OCI-LY7 (cell line): ENCODE measurements at regions not wholly inside any gene's neighbourhood (a gene's known extent, or its start where the extent isn't known, plus 50 kb on each side); places are given as distances from the start of the nearest gene placed in this dataset.

ENCODE experiments used
- BruUV-seq: library from RNA; stranded (reverse); fragments of 400-500 nt; replicated peaks from 2 replicates; lab custom pipeline; 2021; lab: Mats Ljungman, UMichigan
- CTCF ChIA-PET: fragments of 300-600 bp; sonication (Branson Sonifier 250); formaldehyde crosslinking; loops from one replicate; lab custom pipeline; 2022; ENCODE audit warnings: antibody characterized with exemption; ENCODE audit not compliant: unreplicated experiment; lab: Charles Lee
- POLR2A ChIA-PET: fragments of 300-600 bp; sonication (Branson Sonifier 250); formaldehyde crosslinking; loops from one replicate; lab custom pipeline; 2022; ENCODE audit warnings: antibody characterized with exemption; lab: Charles Lee
- DNase-seq: peaks from one replicate; pipeline ENCODE4 v3.0.0-alpha.2; 2015; ENCODE audit warnings: low spot score
- H2AFZ ChIP-seq: fragments of 200-600 bp; sonication (generic), shearing (Covaris generic); 2 replicates; pipeline ENCODE4 v1.6.1; 2014; ENCODE audit warnings: mild to moderate bottlenecking, antibody characterized with exemption, low read length, moderate library complexity
- H3K27ac ChIP-seq: fragments of 200-600 bp; sonication (generic); 2 replicates; pipeline ENCODE4 v1.5.1; 2014; ENCODE audit warnings: mixed run types, low read depth, mild to moderate bottlenecking, moderate library complexity, low read length, inconsistent platforms; ENCODE audit not compliant: poor library complexity, severe bottlenecking
- H3K36me3 ChIP-seq: fragments of 200-600 bp; sonication (generic); 2 replicates; pipeline ENCODE4 v1.6.1; 2014; ENCODE audit warnings: mild to moderate bottlenecking, antibody characterized with exemption, low read length, moderate library complexity, mixed read lengths; ENCODE audit not compliant: insufficient read depth
- H3K4me1 ChIP-seq: fragments of 200-600 bp; sonication (generic); 2 replicates; pipeline ENCODE4 v1.5.1; 2014; ENCODE audit warnings: mild to moderate bottlenecking, low read length; ENCODE audit not compliant: insufficient read depth, poor library complexity, severe bottlenecking
- H3K4me2 ChIP-seq: fragments of 200-600 bp; sonication (generic); 2 replicates; pipeline ENCODE4 v1.6.1; 2014; ENCODE audit warnings: mild to moderate bottlenecking, low read length
- H3K4me3 ChIP-seq: fragments of 200-600 bp; sonication (generic); 2 replicates; pipeline ENCODE4 v1.5.1; 2014; ENCODE audit warnings: mild to moderate bottlenecking, low read depth, low read length; ENCODE audit not compliant: poor library complexity, severe bottlenecking
- H3K79me2 ChIP-seq: fragments of 200-600 bp; sonication (generic); 2 replicates; pipeline ENCODE4 v1.6.1; 2016; ENCODE audit warnings: low read depth, mild to moderate bottlenecking, low read length, moderate library complexity, mixed read lengths; ENCODE audit not compliant: insufficient read depth
- H3K9me2 ChIP-seq: fragments of 200-600 bp; sonication (generic); 2 replicates; pipeline ENCODE4 v1.6.1; 2016; ENCODE audit warnings: mild to moderate bottlenecking, low read length, mixed read lengths; ENCODE audit not compliant: insufficient read depth
- H3K9me3 ChIP-seq: fragments of 200-600 bp; sonication (generic); 2 replicates; pipeline ENCODE4 v1.6.1; 2014; ENCODE audit warnings: mild to moderate bottlenecking, mixed run types, low read length, mixed read lengths
- H4K20me1 ChIP-seq: fragments of 200-600 bp; sonication (generic); 2 replicates; pipeline ENCODE4 v1.6.1; 2014; ENCODE audit warnings: mild to moderate bottlenecking, antibody characterized with exemption, low read length, moderate library complexity, mixed read lengths; ENCODE audit not compliant: insufficient read depth
- EZH2phosphoT487 ChIP-seq: fragments of 200-600 bp; sonication (generic); IDR thresholded peaks from 2 replicates; pipeline ENCODE4 v1.6.1; 2018; ENCODE audit warnings: low read depth, borderline replicate concordance, mild to moderate bottlenecking, mixed run types, antibody characterized with exemption, low read length, moderate library complexity, mixed read lengths
- intact Hi-C: fragments of 100-400 bp; cut with micrococcal nuclease; formaldehyde crosslinking; loops from one replicate; pipeline ENCODE4 v1.10.0; 2022; ENCODE audit not compliant: unreplicated experiment
- TF ChIP-seq, protein P1 (sequence below): fragments of 200-600 bp; sonication (generic); conservative IDR thresholded peaks from 2 replicates; pipeline ENCODE4 v1.5.1; 2014; ENCODE audit warnings: mild to moderate bottlenecking, antibody characterized with exemption, low read length, moderate library complexity, mixed read lengths

DNA sequence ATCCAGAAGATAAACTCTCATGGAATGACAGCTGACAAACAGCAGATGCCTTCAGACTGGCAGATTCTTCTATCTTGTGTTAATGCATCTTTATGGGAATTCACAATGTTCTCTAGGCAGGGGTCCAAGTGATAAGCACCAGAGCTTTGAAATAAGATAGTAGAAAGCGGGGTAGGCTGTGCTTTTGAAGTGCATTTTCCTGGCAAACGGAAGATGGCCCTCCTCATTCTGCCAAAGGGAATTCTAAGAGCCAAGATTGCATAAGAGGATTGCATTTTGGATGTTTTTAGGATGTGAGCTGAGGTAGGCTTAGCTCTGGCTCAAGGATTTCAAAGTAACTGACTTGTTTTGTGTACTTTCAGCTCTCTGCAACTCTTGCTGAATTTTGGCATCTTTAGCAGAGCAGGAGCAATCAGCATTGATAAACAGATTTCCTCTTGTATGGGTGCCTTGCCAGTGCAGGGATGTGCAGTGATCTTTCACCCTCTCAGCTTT, 298.5 kb upstream of the KLF6 start:
- TF ChIP-seq, protein P1, sequence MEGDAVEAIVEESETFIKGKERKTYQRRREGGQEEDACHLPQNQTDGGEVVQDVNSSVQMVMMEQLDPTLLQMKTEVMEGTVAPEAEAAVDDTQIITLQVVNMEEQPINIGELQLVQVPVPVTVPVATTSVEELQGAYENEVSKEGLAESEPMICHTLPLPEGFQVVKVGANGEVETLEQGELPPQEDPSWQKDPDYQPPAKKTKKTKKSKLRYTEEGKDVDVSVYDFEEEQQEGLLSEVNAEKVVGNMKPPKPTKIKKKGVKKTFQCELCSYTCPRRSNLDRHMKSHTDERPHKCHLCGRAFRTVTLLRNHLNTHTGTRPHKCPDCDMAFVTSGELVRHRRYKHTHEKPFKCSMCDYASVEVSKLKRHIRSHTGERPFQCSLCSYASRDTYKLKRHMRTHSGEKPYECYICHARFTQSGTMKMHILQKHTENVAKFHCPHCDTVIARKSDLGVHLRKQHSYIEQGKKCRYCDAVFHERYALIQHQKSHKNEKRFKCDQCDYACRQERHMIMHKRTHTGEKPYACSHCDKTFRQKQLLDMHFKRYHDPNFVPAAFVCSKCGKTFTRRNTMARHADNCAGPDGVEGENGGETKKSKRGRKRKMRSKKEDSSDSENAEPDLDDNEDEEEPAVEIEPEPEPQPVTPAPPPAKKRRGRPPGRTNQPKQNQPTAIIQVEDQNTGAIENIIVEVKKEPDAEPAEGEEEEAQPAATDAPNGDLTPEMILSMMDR, result no peak
- TF ChIP-seq EZH2phosphoT487, result no peak
- intact Hi-C loops, result no loop called here

DNA sequence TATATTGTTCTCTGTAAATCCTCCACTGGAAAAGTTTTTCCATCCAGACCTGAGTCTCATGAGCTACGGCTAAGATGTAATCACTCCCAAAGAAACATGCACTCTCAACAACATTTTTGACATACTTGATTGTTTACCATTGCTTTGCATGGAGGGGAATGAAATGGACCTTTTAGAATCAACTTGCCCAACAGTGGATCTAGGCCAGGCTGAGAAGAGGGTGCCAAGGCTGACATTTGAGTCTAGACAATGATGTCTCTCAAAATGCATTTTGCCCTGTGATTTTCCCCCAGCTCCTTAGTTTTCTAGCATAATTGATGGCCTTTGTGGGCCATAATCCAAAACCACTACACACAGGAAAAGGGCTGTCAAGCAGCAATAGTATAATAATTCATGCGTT, 297.9 kb upstream of the KLF6 start:
- intact Hi-C loops, result no loop called here
- no peaks in the 10 kb centered on the region for H4K20me1 ChIP-seq
- H3K9me2 ChIP-seq, result no peaks in the 10 kb centered on the region
- no peak overlapping the region for H3K4me3 ChIP-seq
- H3K27ac ChIP-seq, result no peak overlapping the region
- POLR2A ChIA-PET, result no interaction called here
- H3K9me3 ChIP-seq, result no peaks in the 10 kb centered on the region
- no TSS peak for BruUV-seq
- no peak overlapping the region for H2AFZ ChIP-seq
- H3K4me1 ChIP-seq, result no peaks in the 10 kb centered on the region
- no peaks in the 10 kb centered on the region for H3K79me2 ChIP-seq
- TF ChIP-seq, protein P1, result no peak
- no peak for TF ChIP-seq EZH2phosphoT487
- no peak overlapping the region for H3K4me2 ChIP-seq
- H3K36me3 ChIP-seq, result no peaks in the 10 kb centered on the region
- DNase-seq, result no peak
- CTCF ChIA-PET, result no interaction called here

More for the DNA sequence above, 298.5 kb upstream of the KLF6 start:
- Histone ChIP-seq H3K4me1 (no peaks in the 10 kb centered on the region), H3K36me3 (no peaks in the 10 kb centered on the region), H3K27ac (no peak overlapping the region), H3K9me3 (no peaks in the 10 kb centered on the region), H3K4me2 (no peak overlapping the region), H2AFZ (no peak overlapping the region), H3K79me2 (no peaks in the 10 kb centered on the region), H4K20me1 (no peaks in the 10 kb centered on the region), H3K4me3 (no peak overlapping the region), H3K9me2 (no peaks in the 10 kb centered on the region)
- no peak for DNase-seq
- POLR2A ChIA-PET, result interaction anchor here (0.6 to 0.9 kb wide), 3 partner anchors 60 to 822 kb away, joined by 3 read pairs; no protein-coding TSS in a partner anchor
- no TSS peak for BruUV-seq
- CTCF ChIA-PET, result no interaction called here

DNA sequence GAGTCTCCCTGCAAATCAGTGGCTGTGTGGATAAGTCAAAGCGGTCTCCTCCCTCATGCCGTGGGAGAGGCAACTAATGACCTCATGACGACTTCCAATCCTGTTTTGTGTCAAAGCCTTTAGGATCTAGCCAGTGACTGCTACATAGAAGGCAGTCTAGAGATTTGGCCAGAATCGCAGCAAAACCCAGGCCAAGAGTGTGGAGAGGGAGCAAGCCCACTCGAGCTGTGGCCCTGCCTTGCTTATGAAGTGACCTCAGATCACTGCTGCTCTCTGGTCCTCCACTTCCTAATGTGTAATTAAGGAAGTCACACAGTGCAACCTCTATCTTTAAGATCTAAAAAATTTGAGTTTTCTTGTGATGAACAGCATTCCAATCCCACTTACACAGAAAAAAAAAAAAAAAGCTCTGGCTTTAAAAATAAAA, 296.7 kb upstream of the KLF6 start:
- no peaks in the 10 kb centered on the region for H3K4me1 ChIP-seq
- TF ChIP-seq EZH2phosphoT487, result no peak
- TF ChIP-seq, protein P1, result no peak
- no peaks in the 10 kb centered on the region for H3K36me3 ChIP-seq
- no peak overlapping the region for H3K4me2 ChIP-seq
- no peaks in the 10 kb centered on the region for H3K79me2 ChIP-seq
- intact Hi-C loops, result no loop called here
- H3K4me3 ChIP-seq, result no peak overlapping the region
- no peaks in the 10 kb centered on the region for H3K9me2 ChIP-seq
- ChIA-PET CTCF (no interaction called here), POLR2A (interaction anchor here (0.6 to 1.0 kb wide), 5 partner anchors 9 to 144 kb away, joined by 3 to 6 read pairs (median 4); no protein-coding TSS in a partner anchor)
- no peak for DNase-seq
- H4K20me1 ChIP-seq, result no peaks in the 10 kb centered on the region
- H3K9me3 ChIP-seq, result no peaks in the 10 kb centered on the region
- no peak overlapping the region for H2AFZ ChIP-seq
- BruUV-seq, result no TSS peak
- no peak overlapping the region for H3K27ac ChIP-seq
